Kidney (tissue), 13 donors: ENCODE measurements at regions not wholly inside any gene's neighbourhood (a gene's known extent, or its start where the extent isn't known, plus 50 kb on each side); places are given as distances from the start of the nearest gene placed in this dataset.

Experiments
- DNase-seq, 5 donors: peaks; one replicate each; pipeline ENCODE4 v3.0.0-alpha.2; 2013 to 2020
- FAIRE-seq: peaks from 2 replicates; lab custom pipeline; 2012; peaks lifted over from hg19 to GRCh38; lab: Jason Lieb, UNC
- H3K27ac ChIP-seq, 2 donors: one replicate each; pipeline ENCODE4 v1.7.0; 2013; ENCODE audit warnings: low read depth in 2 of 2, low read length in 2 of 2, inconsistent platforms in 1 of 2
- H3K27me3 ChIP-seq: one replicate; pipeline ENCODE4 v1.7.1; 2013; ENCODE audit warnings: low read length, inconsistent platforms; ENCODE audit not compliant: control insufficient read depth, insufficient read depth
- H3K36me3 ChIP-seq, 3 donors: one replicate each; pipeline versions ENCODE4 v1.7.0 to v1.7.1; 2013; ENCODE audit warnings: low read length in 3 of 3, control low read depth in 1 of 3, inconsistent platforms in 1 of 3; ENCODE audit not compliant: insufficient read depth in 3 of 3, control insufficient read depth in 2 of 3
- H3K4me1 ChIP-seq, 3 donors: one replicate each; pipeline versions ENCODE4 v1.7.0 to v1.7.1; 2013; ENCODE audit warnings: low read length in 3 of 3, inconsistent platforms in 1 of 3, low read depth in 1 of 3; ENCODE audit not compliant: control insufficient read depth in 2 of 3, insufficient read depth in 2 of 3
- H3K4me3 ChIP-seq, 3 donors: one replicate each; pipeline versions ENCODE4 v1.7.0 to v1.8.1; 2013; ENCODE audit warnings: low read length in 3 of 3, control low read depth in 1 of 3, inconsistent platforms in 1 of 3
- H3K9ac ChIP-seq, 3 donors: one replicate each; pipeline versions ENCODE4 v1.7.0 to v1.7.1; 2013; ENCODE audit warnings: low read length in 3 of 3, control low read depth in 1 of 3, inconsistent platforms in 1 of 3
- H3K9me3 ChIP-seq, 3 donors: one replicate each; pipeline versions ENCODE4 v1.7.0 to v1.7.1; 2013; ENCODE audit warnings: low read length in 3 of 3, control low read depth in 1 of 3, inconsistent platforms in 1 of 3; ENCODE audit not compliant: control insufficient read depth in 2 of 3, insufficient read depth in 1 of 3
- CTCF ChIP-seq: IDR thresholded peaks from 3 replicates; pipeline ENCODE4 v1.5.1; 2012; ENCODE audit warnings: mild to moderate bottlenecking, moderate library complexity, borderline replicate concordance; ENCODE audit not compliant: insufficient read depth; ENCODE audit errors: extremely low read depth
- intact Hi-C: fragments of 100-400 bp; cut with DNase I; formaldehyde crosslinking; loops from one replicate; pipeline ENCODE4 v1.11.1; 2022
- donor health status: control.
- donor health status: control.
- donor health status: control.
- donor health status: control.
- donor health status: control.
- donor health status: DM: yes; HTN: yes; CAD: no.
- donor health status: Normal renal cell carcinoma (clear cell type).

GRCh38 chr11:69545976-69546617, 64.6 kb downstream of the LINC01488 start:
- H3K9me3 ChIP-seq = peaks cover 0 to 12% (median 0%) of the 10 kb centered on the region in 3 donors
- DNase-seq (no peak), FAIRE-seq (no peak)
- no peaks in the 10 kb centered on the region for H3K27me3 ChIP-seq
- H3K9ac ChIP-seq = no peak overlapping the region
- H3K4me3 ChIP-seq = no peak overlapping the region
- no peak for TF ChIP-seq CTCF
- intact Hi-C loops = no loop called here
- no peak overlapping the region for H3K27ac ChIP-seq
- H3K36me3 ChIP-seq = no peaks in the 10 kb centered on the region
- peaks cover 0 to 2% (median 0%) of the 10 kb centered on the region in 3 donors for H3K4me1 ChIP-seq

DNA sequence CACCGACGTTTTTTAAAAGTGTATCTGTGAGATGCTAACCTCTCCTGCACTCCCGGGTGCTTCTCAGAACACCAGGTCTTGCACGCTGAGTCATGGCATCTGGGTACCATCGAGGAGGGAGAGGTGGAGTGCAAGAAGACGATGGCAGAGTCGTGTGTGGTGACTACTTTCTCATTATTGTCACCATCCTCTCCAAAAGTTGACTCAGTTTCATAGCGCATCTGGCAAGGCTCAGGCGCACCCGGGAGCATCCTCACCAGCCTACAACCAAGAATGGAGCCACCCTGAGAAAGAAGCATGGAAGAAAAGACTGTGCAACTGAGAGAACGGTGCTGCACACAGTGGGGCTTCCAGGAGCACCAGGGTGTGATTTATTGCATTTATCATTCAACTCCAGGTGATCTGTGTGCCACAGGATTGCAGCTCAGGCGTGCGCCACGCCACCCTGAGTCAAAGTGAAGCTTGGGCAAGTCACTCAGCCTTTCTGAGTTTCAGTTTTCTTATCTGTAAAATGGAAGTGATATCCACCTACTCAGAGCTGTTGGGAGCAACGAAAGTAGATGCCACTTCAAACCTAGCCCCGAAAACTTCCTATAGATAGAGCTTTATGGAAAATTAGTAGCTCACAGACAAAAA, 65.4 kb downstream of the LINC01488 start:
- H3K36me3 ChIP-seq = no peaks in the 10 kb centered on the region
- H3K9me3 ChIP-seq = peaks cover 0 to 13% (median 0%) of the 10 kb centered on the region in 3 donors
- no peak overlapping the region for H3K4me3 ChIP-seq
- FAIRE-seq (no peak), DNase-seq (no peak)
- no peaks in the 10 kb centered on the region for H3K27me3 ChIP-seq
- H3K9ac ChIP-seq = no peak overlapping the region
- intact Hi-C loops = no loop called here
- H3K4me1 ChIP-seq = no peaks in the 10 kb centered on the region
- TF ChIP-seq CTCF = no peak
- H3K27ac ChIP-seq = no peak overlapping the region

GRCh38 chr11:69550846-69551245, 69.4 kb downstream of the LINC01488 start:
- H3K9me3 ChIP-seq = peaks cover 0 to 13% (median 0%) of the 10 kb centered on the region in 3 donors
- H3K27ac ChIP-seq = no peak overlapping the region
- H3K4me3 ChIP-seq = no peak overlapping the region
- H3K9ac ChIP-seq = no peak overlapping the region
- intact Hi-C loops = no loop called here
- FAIRE-seq (no peak), DNase-seq (no peak)
- TF ChIP-seq CTCF = no peak
- no peaks in the 10 kb centered on the region for H3K4me1 ChIP-seq
- no peaks in the 10 kb centered on the region for H3K27me3 ChIP-seq
- no peaks in the 10 kb centered on the region for H3K36me3 ChIP-seq
